Keratinocyte (primary cell): ENCODE measurements at regions not wholly inside any gene's neighbourhood (a gene's known extent, or its start where the extent isn't known, plus 50 kb on each side); places are given as distances from the start of the nearest gene placed in this dataset.

Source experiments
- DNase-seq: peaks from one replicate; pipeline ENCODE4 v3.0.0-alpha.2; 2011; ENCODE audit warnings: low read depth, missing footprints, low spot score
- FAIRE-seq: peaks from 2 replicates; lab custom pipeline; 2011; peaks lifted over from hg19 to GRCh38; lab: Jason Lieb, UNC
- H2AFZ ChIP-seq: 2 replicates; pipeline ENCODE4 v1.6.0; 2012; ENCODE audit warnings: low read length, control low read depth, inconsistent platforms; ENCODE audit not compliant: control insufficient read depth
- H3K27ac ChIP-seq: 2 replicates; pipeline ENCODE4 v1.5.1; 2011; ENCODE audit warnings: low read length; ENCODE audit not compliant: control insufficient read depth, insufficient read depth
- H3K27me3 ChIP-seq: 3 replicates; pipeline ENCODE4 v1.6.0; 2011; ENCODE audit warnings: low read length; ENCODE audit not compliant: control insufficient read depth, insufficient read depth; ENCODE audit errors: extremely low read depth
- H3K36me3 ChIP-seq, 2 experiments: 2 replicates in 1 of 2; 3 replicates in 1 of 2; pipeline ENCODE4 v1.5.1; 2011; ENCODE audit warnings: low read length in 2 of 2, mild to moderate bottlenecking in 1 of 2; ENCODE audit not compliant: control insufficient read depth in 2 of 2, insufficient read depth in 2 of 2; ENCODE audit errors: extremely low read depth in 1 of 2
- H3K4me1 ChIP-seq: 3 replicates; pipeline ENCODE4 v1.5.1; 2011; ENCODE audit warnings: low read length; ENCODE audit not compliant: control insufficient read depth, insufficient read depth; ENCODE audit errors: extremely low read depth
- H3K4me2 ChIP-seq: 3 replicates; pipeline ENCODE4 v1.6.0; 2011; ENCODE audit warnings: low read depth, low read length; ENCODE audit not compliant: control insufficient read depth, insufficient read depth; ENCODE audit errors: extremely low read depth
- H3K4me3 ChIP-seq, 3 experiments: fragments of 200-600 bp in 1 of 3; sonication (generic) in 1 of 3; 2 replicates in 2 of 3; 3 replicates in 1 of 3; pipeline ENCODE4 v1.5.1; 2011 to 2016; ENCODE audit warnings: low read length in 3 of 3, mild to moderate bottlenecking in 3 of 3, control low read depth in 2 of 3, inconsistent platforms in 1 of 3, low read depth in 1 of 3, mixed read lengths in 1 of 3, mixed run types in 1 of 3, moderate library complexity in 1 of 3; ENCODE audit not compliant: control insufficient read depth in 2 of 3, insufficient read depth in 2 of 3; ENCODE audit errors: extremely low read depth in 1 of 3
- H3K79me2 ChIP-seq: 2 replicates; pipeline ENCODE4 v1.6.0; 2012; ENCODE audit warnings: low read length; ENCODE audit not compliant: control insufficient read depth, insufficient read depth
- H3K9ac ChIP-seq: 3 replicates; pipeline ENCODE4 v1.6.0; 2011; ENCODE audit warnings: low read length; ENCODE audit not compliant: control insufficient read depth, insufficient read depth; ENCODE audit errors: extremely low read depth
- H3K9me1 ChIP-seq: 3 replicates; pipeline ENCODE4 v1.6.0; 2011; ENCODE audit warnings: low read length; ENCODE audit not compliant: control insufficient read depth, insufficient read depth; ENCODE audit errors: extremely low read depth
- H3K9me3 ChIP-seq: 2 replicates; pipeline ENCODE4 v1.5.1; 2012; ENCODE audit warnings: low read depth, low read length; ENCODE audit not compliant: control insufficient read depth
- H4K20me1 ChIP-seq: 3 replicates; pipeline ENCODE4 v1.6.0; 2011; ENCODE audit warnings: low read length; ENCODE audit not compliant: control insufficient read depth, insufficient read depth; ENCODE audit errors: extremely low read depth
- CTCF ChIP-seq, 3 experiments: IDR thresholded peaks in 1 of 3; conservative IDR thresholded peaks in 1 of 3; optimal IDR thresholded peaks in 1 of 3; 2 replicates in 2 of 3; 3 replicates in 1 of 3; pipeline versions ENCODE3 to v1.5.1; 2011; ENCODE audit warnings: low read length in 3 of 3, mild to moderate bottlenecking in 3 of 3, moderate library complexity in 2 of 3, control low read depth in 1 of 3, inconsistent platforms in 1 of 3; ENCODE audit not compliant: insufficient read depth in 2 of 3; ENCODE audit errors: extremely low read depth in 1 of 3
- EZH2 ChIP-seq: IDR thresholded peaks from one replicate; pipeline ENCODE4 v1.6.1; 2012; ENCODE audit warnings: inconsistent platforms, mild to moderate bottlenecking, low read length, moderate library complexity
- dilution Hi-C: fragments of 300-500 bp; cut with MboI; formaldehyde crosslinking; loops from one replicate; pipeline ENCODE4 v1.7.0; 2020; ENCODE audit warnings: low sequenced_read_pairs; ENCODE audit not compliant: extremely low pct_ligation_motif_present

DNA sequence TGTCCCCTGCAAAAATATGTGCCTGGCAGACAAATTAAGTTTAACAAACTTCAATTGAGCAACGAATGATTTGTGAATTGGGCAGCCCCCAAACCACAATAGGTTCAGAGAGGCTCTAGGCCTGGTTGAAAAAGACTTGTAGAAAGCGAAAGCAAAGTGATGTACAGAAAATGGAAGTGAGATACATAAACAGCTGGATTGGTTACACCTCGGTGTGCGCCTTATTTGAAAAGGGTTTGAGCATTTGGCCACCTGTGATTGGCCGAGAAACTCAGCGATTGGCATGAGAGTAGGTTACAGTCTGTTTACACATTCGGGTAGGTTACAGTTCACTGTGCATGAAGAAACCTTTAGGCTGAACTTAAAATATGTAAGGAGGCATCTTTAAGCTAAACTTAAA, 136.9 kb downstream of the CD83 start:
- no peak overlapping the region for H3K4me3 ChIP-seq
- dilution Hi-C loops, result no loop called here
- TF ChIP-seq EZH2, result no peak
- no peak for TF ChIP-seq CTCF (optimal IDR thresholded peaks at IDR 0.05 in 1 of 3, IDR thresholded peaks at IDR 0.05 in 1 of 3, conservative IDR thresholded peaks at IDR 0.05 in 1 of 3; ENCODE audit: extremely low read depth in 1 of 3, insufficient read depth in 2 of 3, low read length in 3 of 3)
- no peaks in the 10 kb centered on the region for H3K79me2 ChIP-seq
- no peak overlapping the region for H3K4me2 ChIP-seq
- no peak overlapping the region for H3K9ac ChIP-seq
- no peaks in the 10 kb centered on the region for H3K27me3 ChIP-seq
- DNase-seq (no peak), FAIRE-seq (no peak)
- H2AFZ ChIP-seq, result no peak overlapping the region
- H3K4me1 ChIP-seq, result no peaks in the 10 kb centered on the region
- no peaks in the 10 kb centered on the region for H3K9me1 ChIP-seq
- no peak overlapping the region for H3K27ac ChIP-seq
- no peaks in the 10 kb centered on the region for H3K36me3 ChIP-seq
- H3K9me3 ChIP-seq, result no peaks in the 10 kb centered on the region
- H4K20me1 ChIP-seq, result no peaks in the 10 kb centered on the region

GRCh38 chr6:14255916-14256315, 138.3 kb downstream of the CD83 start:
- no peak overlapping the region for H3K4me2 ChIP-seq
- H2AFZ ChIP-seq, result no peak overlapping the region
- H3K9me3 ChIP-seq, result no peaks in the 10 kb centered on the region
- no peak for DNase-seq
- H3K27ac ChIP-seq, result no peak overlapping the region
- H3K4me1 ChIP-seq, result no peaks in the 10 kb centered on the region
- no peaks in the 10 kb centered on the region for H3K9me1 ChIP-seq
- H3K4me3 ChIP-seq, result no peak overlapping the region
- no peak for FAIRE-seq
- H4K20me1 ChIP-seq, result no peaks in the 10 kb centered on the region
- H3K27me3 ChIP-seq, result no peaks in the 10 kb centered on the region
- no peaks in the 10 kb centered on the region for H3K79me2 ChIP-seq
- H3K9ac ChIP-seq, result no peak overlapping the region
- H3K36me3 ChIP-seq, result no peaks in the 10 kb centered on the region
- dilution Hi-C loops, result no loop called here
- TF ChIP-seq EZH2 (no peak), CTCF (optimal IDR thresholded peaks at IDR 0.05 in 1 of 3, IDR thresholded peaks at IDR 0.05 in 1 of 3, conservative IDR thresholded peaks at IDR 0.05 in 1 of 3; ENCODE audit: extremely low read depth in 1 of 3, insufficient read depth in 2 of 3, low read length in 3 of 3) (no peak)
